ENCODE measurements at regions not wholly inside any gene's neighbourhood (a gene's known extent, or its start where the extent isn't known, plus 50 kb on each side); places are given as distances from the start of the nearest gene placed in this dataset.

DNA sequence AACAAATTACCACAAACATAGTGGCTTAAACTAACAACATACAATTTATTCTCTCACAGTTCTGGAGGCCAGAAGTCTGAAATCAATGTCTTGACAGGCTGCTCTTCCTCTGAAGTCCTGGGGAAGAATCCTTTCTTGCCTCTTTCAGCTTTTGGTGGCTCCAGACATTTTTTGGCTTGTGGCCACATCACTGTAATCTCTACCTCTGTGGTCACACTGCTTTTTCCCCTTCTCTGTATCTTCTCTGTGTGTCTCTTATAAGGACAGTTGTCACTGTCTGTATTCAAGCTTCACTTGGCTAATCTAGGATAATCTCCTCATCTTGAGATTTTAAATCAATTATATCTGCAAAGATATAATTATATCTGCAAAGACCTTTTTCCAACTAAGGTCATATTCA lies 80.3 kb upstream of the ABHD2 start:
- no peak overlapping the region for H3K4me3 ChIP-seq (ENCODE audit: low read depth, poor library complexity, severe bottlenecking)
- DNase-seq (ENCODE audit: low spot score in 2 of 2): no peak
- TF ChIP-seq, protein P1, sequence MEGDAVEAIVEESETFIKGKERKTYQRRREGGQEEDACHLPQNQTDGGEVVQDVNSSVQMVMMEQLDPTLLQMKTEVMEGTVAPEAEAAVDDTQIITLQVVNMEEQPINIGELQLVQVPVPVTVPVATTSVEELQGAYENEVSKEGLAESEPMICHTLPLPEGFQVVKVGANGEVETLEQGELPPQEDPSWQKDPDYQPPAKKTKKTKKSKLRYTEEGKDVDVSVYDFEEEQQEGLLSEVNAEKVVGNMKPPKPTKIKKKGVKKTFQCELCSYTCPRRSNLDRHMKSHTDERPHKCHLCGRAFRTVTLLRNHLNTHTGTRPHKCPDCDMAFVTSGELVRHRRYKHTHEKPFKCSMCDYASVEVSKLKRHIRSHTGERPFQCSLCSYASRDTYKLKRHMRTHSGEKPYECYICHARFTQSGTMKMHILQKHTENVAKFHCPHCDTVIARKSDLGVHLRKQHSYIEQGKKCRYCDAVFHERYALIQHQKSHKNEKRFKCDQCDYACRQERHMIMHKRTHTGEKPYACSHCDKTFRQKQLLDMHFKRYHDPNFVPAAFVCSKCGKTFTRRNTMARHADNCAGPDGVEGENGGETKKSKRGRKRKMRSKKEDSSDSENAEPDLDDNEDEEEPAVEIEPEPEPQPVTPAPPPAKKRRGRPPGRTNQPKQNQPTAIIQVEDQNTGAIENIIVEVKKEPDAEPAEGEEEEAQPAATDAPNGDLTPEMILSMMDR (IDR thresholded peaks at IDR 0.05): no peak
- TF ChIP-seq POLR2A (IDR thresholded peaks at IDR 0.05): no peak
- intact Hi-C loops (cut with DNase I; ENCODE audit: low total_unique reads): no loop called here

DNA sequence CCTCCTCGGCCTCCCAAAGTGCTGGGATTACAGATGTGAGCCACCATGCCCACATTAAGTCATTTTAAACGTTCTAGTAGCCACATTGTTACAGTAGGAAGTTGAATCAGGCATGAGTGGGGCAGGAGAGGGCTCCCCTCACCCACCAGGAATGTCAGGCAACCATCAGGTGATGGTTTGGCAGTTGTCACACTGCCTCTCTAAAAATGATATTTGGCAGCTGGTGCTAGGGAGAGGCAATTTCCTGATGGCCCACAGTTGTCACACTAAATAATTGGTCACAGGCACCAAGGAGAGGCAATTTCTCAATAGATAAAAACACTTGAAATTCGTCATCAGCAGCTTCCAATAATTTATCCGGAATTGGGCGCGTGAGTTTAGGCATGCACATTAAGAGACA lies 79.2 kb upstream of the ABHD2 start:
- WGBS, 2 donors: 77 to 83% methylated on average over 6 of the region's 6 CpGs
- TF ChIP-seq, protein P1 (IDR thresholded peaks at IDR 0.05): no peak
- no peak for TF ChIP-seq POLR2A (IDR thresholded peaks at IDR 0.05)
- DNase-seq (ENCODE audit: low spot score in 2 of 2): peak in 1 of 2 donors; percentile 13
- intact Hi-C loops (cut with DNase I; ENCODE audit: low total_unique reads): no loop called here
- H3K4me3 ChIP-seq (ENCODE audit: low read depth, poor library complexity, severe bottlenecking): no peak overlapping the region

DNA sequence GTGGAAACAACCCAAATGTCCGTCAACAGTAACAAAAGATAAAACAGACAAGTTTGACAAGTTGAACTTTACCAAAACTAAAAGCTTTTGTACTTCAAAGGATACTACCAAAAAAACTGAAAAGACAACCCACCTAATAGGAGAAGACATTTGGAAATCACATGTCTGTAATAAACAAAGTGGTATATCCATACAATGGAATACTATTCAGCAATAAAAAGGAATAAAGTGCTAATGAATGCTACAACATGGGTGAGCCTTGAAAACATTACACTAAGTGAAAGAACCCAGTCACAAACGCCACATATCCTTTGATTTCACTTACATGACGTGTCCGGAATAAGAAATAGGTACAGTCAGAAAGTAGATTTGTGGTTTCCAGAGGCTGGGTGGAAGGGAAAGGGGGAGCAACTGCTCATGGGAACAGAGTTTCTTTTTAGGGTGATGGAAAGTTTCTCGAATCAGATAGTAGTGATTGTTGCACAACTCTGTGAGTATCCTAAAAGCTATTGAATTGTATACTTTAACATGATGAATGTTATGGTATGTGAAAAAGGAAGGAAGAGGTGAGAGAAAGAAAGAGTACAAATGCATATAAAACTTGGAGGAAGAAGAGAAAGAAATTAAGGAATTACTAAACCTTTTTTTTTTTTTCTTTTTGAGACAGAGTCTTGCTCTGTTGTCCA lies 72.7 kb upstream of the ABHD2 start:
- TF ChIP-seq, protein P1 (IDR thresholded peaks at IDR 0.05): no peak
- TF ChIP-seq POLR2A (IDR thresholded peaks at IDR 0.05): no peak
- intact Hi-C loops (cut with DNase I; ENCODE audit: low total_unique reads): no loop called here
- WGBS, 2 donors: 88 to 89% methylated on average over 5 of the region's 5 CpGs
- no peak for DNase-seq (ENCODE audit: low spot score in 2 of 2)
- H3K4me3 ChIP-seq (ENCODE audit: low read depth, poor library complexity, severe bottlenecking): no peak overlapping the region

DNA sequence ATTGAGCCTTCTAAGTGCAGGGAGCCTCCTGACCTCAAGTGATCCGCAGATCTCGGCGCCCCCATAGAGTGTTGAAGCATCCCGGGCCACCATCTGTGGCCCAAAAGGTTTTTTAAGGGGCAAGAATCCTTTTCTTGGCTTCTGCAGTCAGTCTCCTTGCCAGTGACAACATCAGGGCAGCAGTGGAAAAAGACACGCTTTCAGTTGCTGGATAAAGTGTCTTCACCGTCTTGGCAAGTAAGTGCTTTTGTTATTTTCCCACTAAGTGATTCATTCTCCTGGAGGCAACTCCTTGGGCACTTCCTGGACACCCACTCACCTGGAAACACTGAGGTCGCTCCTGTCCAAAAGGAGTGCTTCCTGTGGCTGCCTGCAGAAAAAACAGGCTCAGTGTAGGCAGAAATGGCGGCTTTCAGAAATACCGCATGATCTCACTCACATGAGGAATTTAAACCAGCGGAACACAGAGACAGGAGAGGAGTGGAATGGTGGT lies 71.7 kb upstream of the ABHD2 start:
- no peak for TF ChIP-seq POLR2A (IDR thresholded peaks at IDR 0.05)
- TF ChIP-seq, protein P1 (IDR thresholded peaks at IDR 0.05): no peak
- intact Hi-C loops (cut with DNase I; ENCODE audit: low total_unique reads): no loop called here
- DNase-seq (ENCODE audit: low spot score in 2 of 2): peak in 1 of 2 donors; percentile 76
- H3K4me3 ChIP-seq (ENCODE audit: low read depth, poor library complexity, severe bottlenecking): no peak overlapping the region
- 24 to 40% methylated on average over 10 of the region's 10 CpGs for WGBS, 2 donors

DNA sequence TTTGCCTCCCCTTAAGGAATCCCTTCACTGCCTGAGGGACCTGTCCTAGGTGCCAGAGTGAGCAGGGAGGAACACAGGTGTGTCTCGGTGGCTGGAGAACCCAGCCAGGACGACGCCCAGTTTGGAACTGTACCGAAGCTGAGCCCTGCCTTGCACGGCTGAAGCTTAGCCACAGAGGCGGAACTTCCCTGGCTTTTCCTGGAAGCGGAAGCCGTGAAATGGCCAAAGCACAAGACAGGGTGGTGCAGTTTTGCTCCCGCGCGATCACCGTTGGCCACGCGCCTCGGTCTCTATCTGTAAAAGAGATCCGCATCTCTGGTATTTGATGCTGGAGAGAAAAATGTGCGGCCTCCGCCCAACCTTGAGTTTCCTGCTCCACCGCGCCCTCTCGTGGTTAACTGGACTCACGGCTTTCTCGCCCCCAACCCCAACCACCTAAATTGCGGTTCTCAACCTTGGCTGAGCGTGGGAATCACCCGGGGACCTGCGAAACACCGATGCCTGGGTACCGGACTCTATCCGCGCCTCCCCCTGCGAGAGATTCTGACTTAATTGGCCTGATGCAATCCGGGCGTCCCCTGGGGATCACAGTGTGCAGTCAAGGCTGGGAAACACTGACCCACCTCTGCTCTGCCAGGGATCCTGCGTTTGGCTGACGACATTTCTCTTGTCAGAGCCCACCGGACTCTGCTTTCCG lies 70.7 kb upstream of the ABHD2 start:
- no peak overlapping the region for H3K4me3 ChIP-seq (ENCODE audit: low read depth, poor library complexity, severe bottlenecking)
- intact Hi-C loops (cut with DNase I; ENCODE audit: low total_unique reads): loop anchor here (2.0 kb wide), 1 partner anchor 117 kb away; no protein-coding TSS in a partner anchor
- WGBS, 2 donors: 3% methylated on average over 38 of the region's 38 CpGs
- TF ChIP-seq POLR2A (IDR thresholded peaks at IDR 0.05): no peak
- TF ChIP-seq, protein P1 (IDR thresholded peaks at IDR 0.05): peak in 1 of 3 donors; percentile 50
- DNase-seq (ENCODE audit: low spot score in 2 of 2): peak; percentile 71 to 97
